C4-2B (cell line): ENCODE measurements at regions not wholly inside any gene's neighbourhood (a gene's known extent, or its start where the extent isn't known, plus 50 kb on each side); places are given as distances from the start of the nearest gene placed in this dataset.

Source experiments
- H3K27ac ChIP-seq: fragments of 450-650 bp; 2 replicates; pipeline ENCODE4 v1.5.1; 2017
- ZFX ChIP-seq: fragments of 450-650 bp; IDR thresholded peaks from 2 replicates; pipeline ENCODE4 v1.6.1; 2017
- TF ChIP-seq, protein P1 (sequence below): fragments of 450-650 bp; conservative IDR thresholded peaks from 2 replicates; pipeline ENCODE4 v1.5.1; 2017; ENCODE audit warnings: mild to moderate bottlenecking

GRCh38 chr10:128557149-128557710, 431.0 kb upstream of the MKI67 start:
- H3K27ac ChIP-seq, result no peak overlapping the region
- no peak for TF ChIP-seq ZFX
- TF ChIP-seq, protein P1, sequence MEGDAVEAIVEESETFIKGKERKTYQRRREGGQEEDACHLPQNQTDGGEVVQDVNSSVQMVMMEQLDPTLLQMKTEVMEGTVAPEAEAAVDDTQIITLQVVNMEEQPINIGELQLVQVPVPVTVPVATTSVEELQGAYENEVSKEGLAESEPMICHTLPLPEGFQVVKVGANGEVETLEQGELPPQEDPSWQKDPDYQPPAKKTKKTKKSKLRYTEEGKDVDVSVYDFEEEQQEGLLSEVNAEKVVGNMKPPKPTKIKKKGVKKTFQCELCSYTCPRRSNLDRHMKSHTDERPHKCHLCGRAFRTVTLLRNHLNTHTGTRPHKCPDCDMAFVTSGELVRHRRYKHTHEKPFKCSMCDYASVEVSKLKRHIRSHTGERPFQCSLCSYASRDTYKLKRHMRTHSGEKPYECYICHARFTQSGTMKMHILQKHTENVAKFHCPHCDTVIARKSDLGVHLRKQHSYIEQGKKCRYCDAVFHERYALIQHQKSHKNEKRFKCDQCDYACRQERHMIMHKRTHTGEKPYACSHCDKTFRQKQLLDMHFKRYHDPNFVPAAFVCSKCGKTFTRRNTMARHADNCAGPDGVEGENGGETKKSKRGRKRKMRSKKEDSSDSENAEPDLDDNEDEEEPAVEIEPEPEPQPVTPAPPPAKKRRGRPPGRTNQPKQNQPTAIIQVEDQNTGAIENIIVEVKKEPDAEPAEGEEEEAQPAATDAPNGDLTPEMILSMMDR, result no peak

- H3K27ac ChIP-seq, result no peak overlapping the region
- TF ChIP-seq, protein P1, result no peak
- TF ChIP-seq ZFX, result no peak
Observed at GRCh38 chr10:128560406-128560805, 434.2 kb upstream of the MKI67 start.

GRCh38 chr10:128560993-128561392, 434.8 kb upstream of the MKI67 start:
- no peak for TF ChIP-seq ZFX
- TF ChIP-seq, protein P1, result no peak
- H3K27ac ChIP-seq, result no peak overlapping the region

- TF ChIP-seq, protein P1, result no peak
- TF ChIP-seq ZFX, result no peak
Observed at GRCh38 chr10:128563387-128563786, 437.2 kb upstream of the MKI67 start.

DNA sequence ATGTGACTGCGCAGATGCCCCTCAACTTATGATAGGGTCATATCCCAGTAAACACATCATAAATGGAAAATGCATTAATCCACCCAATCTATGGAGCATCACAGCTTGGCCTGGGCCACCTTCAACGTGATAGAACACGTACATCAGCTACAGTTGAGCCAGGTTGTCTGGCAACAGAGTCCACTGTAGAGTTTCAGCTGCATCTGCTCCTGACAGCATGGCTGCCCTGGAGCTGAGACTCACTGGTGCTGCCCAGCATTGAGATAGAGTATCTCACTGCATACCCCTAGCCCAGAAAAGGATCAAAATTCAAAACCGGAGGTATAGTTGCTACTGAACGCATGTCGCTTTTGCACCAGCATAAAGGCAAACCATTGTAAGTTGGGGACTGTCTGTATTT, 437.7 kb upstream of the MKI67 start:
- no peak for TF ChIP-seq ZFX
- TF ChIP-seq, protein P1, result no peak
- H3K27ac ChIP-seq, result no peak overlapping the region

More at GRCh38 chr10:128563387-128563786, 437.2 kb upstream of the MKI67 start:
- H3K27ac ChIP-seq, result no peak overlapping the region

DNA sequence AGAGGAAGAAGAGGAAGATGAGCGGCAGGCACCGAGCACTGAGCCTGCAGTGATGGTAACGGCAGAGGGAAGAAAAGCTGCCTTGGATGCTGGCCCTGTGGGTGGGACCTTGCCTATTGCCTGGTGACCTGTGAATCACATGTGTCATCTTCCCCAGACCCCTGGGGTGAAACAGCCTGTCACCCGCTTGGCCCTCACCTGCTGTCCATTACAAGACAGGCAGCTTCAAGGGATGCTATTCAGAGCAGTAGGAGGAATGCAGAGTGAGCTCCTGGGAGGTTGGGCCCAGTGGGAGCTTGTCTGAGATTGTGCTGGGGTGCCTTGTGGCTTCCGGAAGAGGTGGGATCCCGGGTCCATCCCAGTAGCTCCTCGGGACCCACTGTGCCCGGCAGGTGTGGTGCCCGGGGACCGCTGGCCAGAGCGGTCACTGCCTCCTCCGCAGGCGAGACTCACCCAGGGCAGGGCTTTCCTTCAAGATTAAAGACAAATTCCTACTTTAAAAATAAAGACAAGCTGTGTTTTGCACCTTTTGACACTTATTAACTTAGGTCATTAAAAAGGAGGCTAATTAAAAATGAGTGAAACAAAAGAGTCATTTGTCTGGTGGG, 440.2 kb upstream of the MKI67 start:
- H3K27ac ChIP-seq, result no peak overlapping the region
- no peak for TF ChIP-seq ZFX
- TF ChIP-seq, protein P1, result no peak

GRCh38 chr10:128567551-128567950, 441.3 kb upstream of the MKI67 start:
- no peak for TF ChIP-seq ZFX
- TF ChIP-seq, protein P1, result peak; percentile 47; the same call in 1 of the 2 replicates

More at GRCh38 chr10:128567551-128567950, 441.3 kb upstream of the MKI67 start:
- no peak overlapping the region for H3K27ac ChIP-seq
